ENCODE measurements at regions not wholly inside any gene's neighbourhood (a gene's known extent, or its start where the extent isn't known, plus 50 kb on each side); places are given as distances from the start of the nearest gene placed in this dataset.

DNA sequence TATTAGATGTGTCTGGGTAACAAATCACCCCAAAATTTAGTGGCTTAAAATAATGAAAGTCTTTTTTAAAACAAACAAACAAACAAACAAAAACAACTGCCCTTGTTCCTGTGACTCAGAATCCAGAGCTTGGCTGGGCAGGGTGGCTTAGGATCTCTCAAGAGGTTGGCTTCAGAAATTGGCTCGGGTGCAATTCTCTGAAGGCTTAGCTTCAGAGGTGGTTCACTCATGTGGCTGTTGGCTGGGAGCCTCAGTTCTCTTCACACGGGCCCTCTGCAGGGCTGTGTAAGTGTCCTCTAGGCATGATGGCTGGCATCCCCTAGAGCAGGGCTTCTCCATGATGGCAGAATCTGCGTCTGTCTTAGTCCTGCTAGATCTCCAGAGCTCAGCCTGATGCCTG, 179.9 kb upstream of the BCOR start:
- TF ChIP-seq, protein P1, sequence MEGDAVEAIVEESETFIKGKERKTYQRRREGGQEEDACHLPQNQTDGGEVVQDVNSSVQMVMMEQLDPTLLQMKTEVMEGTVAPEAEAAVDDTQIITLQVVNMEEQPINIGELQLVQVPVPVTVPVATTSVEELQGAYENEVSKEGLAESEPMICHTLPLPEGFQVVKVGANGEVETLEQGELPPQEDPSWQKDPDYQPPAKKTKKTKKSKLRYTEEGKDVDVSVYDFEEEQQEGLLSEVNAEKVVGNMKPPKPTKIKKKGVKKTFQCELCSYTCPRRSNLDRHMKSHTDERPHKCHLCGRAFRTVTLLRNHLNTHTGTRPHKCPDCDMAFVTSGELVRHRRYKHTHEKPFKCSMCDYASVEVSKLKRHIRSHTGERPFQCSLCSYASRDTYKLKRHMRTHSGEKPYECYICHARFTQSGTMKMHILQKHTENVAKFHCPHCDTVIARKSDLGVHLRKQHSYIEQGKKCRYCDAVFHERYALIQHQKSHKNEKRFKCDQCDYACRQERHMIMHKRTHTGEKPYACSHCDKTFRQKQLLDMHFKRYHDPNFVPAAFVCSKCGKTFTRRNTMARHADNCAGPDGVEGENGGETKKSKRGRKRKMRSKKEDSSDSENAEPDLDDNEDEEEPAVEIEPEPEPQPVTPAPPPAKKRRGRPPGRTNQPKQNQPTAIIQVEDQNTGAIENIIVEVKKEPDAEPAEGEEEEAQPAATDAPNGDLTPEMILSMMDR (IDR thresholded peaks at IDR 0.05): no peak
- TF ChIP-seq POLR2A (IDR thresholded peaks at IDR 0.05; ENCODE audit: low read depth): no peak

All from esophagus muscularis mucosa (tissue), 3 donors.